ENCODE measurements at regions not wholly inside any gene's neighbourhood (a gene's known extent, or its start where the extent isn't known, plus 50 kb on each side); places are given as distances from the start of the nearest gene placed in this dataset.

- DNase-seq (ENCODE audit: low read depth) = no peak
These were observed 443.8 kb downstream of the GATA3 start for GRCh38 chr10:8498290-8498689.

- no peak for DNase-seq (ENCODE audit: low read depth)
These were observed 444.4 kb downstream of the GATA3 start for GRCh38 chr10:8498881-8499280.

- no peak for DNase-seq (ENCODE audit: low read depth)
These were observed 444.8 kb downstream of the GATA3 start for GRCh38 chr10:8499312-8499711.

- no peak for DNase-seq (ENCODE audit: low read depth)
These were observed 445.4 kb downstream of the GATA3 start for GRCh38 chr10:8499752-8500390.

GRCh38 chr10:8502573-8502972 lies 448.1 kb downstream of the GATA3 start:
- no peak for DNase-seq (ENCODE audit: low read depth)

GRCh38 chr10:8504499-8504898 lies 450.0 kb downstream of the GATA3 start:
- no peak for DNase-seq (ENCODE audit: low read depth)

GRCh38 chr10:8507156-8507555 lies 452.7 kb downstream of the GATA3 start:
- DNase-seq (ENCODE audit: low read depth) = no peak

- no peak for DNase-seq (ENCODE audit: low read depth)
These were observed 454.4 kb downstream of the GATA3 start for GRCh38 chr10:8508882-8509281.

- DNase-seq (ENCODE audit: low read depth) = no peak
These were observed 456.0 kb downstream of the GATA3 start for GRCh38 chr10:8510471-8510870.

GRCh38 chr10:8511026-8511425 lies 456.5 kb downstream of the GATA3 start:
- DNase-seq (ENCODE audit: low read depth) = no peak

- DNase-seq (ENCODE audit: low read depth) = no peak
These were observed 459.0 kb downstream of the GATA3 start for GRCh38 chr10:8513155-8514147.

GRCh38 chr10:8520382-8520781 lies 465.9 kb downstream of the GATA3 start:
- DNase-seq (ENCODE audit: low read depth) = no peak

GRCh38 chr10:8527773-8528172 lies 473.3 kb downstream of the GATA3 start:
- DNase-seq (ENCODE audit: low read depth) = no peak

GRCh38 chr10:8531116-8531515 lies 476.6 kb downstream of the GATA3 start:
- no peak for DNase-seq (ENCODE audit: low read depth)

GRCh38 chr10:8532647-8533046 lies 478.2 kb downstream of the GATA3 start:
- no peak for DNase-seq (ENCODE audit: low read depth)

GRCh38 chr10:8533462-8533861 lies 479.0 kb downstream of the GATA3 start:
- no peak for DNase-seq (ENCODE audit: low read depth)

- DNase-seq (ENCODE audit: low read depth) = no peak
These were observed 479.6 kb downstream of the GATA3 start for GRCh38 chr10:8534096-8534495.

GRCh38 chr10:8534891-8535290 lies 480.4 kb downstream of the GATA3 start:
- DNase-seq (ENCODE audit: low read depth) = no peak

- DNase-seq (ENCODE audit: low read depth) = no peak
These were observed 484.6 kb downstream of the GATA3 start for GRCh38 chr10:8539056-8539455.

GRCh38 chr10:8543361-8544056 lies 489.0 kb downstream of the GATA3 start:
- no peak for DNase-seq (ENCODE audit: low read depth)

- DNase-seq (ENCODE audit: low read depth) = no peak
These were observed 489.5 kb downstream of the GATA3 start for GRCh38 chr10:8544057-8544380.

- DNase-seq (ENCODE audit: low read depth) = no peak
These were observed 490.0 kb downstream of the GATA3 start for GRCh38 chr10:8544500-8544899.

GRCh38 chr10:8554574-8554973 lies 500.1 kb downstream of the GATA3 start:
- DNase-seq (ENCODE audit: low read depth) = no peak

Data from fibroblast of the conjunctiva (primary cell).